ENCODE measurements at regions not wholly inside any gene's neighbourhood (a gene's known extent, or its start where the extent isn't known, plus 50 kb on each side); places are given as distances from the start of the nearest gene placed in this dataset.

DNA sequence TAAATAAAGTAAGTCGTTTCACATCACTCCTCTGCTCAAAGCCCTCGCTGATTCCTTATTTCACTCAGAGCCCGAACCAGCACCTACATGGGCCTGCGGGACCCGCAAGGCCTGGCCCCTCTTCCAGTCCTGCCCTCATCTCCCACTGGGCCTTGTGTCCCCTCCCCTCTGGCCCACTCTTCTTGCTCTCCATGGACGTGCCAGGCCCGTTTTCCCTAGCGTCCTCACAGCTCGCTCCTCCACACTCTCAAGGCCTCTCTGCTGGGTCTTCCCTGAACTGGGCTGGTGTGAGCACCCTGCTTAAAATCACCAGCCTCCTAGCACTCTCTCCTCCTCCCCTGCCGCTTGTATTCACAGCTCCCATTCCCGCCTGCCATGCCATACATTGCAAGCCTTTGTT lies 237.9 kb downstream of the FOXD2 start (continued):
- TF ChIP-seq, protein P1, sequence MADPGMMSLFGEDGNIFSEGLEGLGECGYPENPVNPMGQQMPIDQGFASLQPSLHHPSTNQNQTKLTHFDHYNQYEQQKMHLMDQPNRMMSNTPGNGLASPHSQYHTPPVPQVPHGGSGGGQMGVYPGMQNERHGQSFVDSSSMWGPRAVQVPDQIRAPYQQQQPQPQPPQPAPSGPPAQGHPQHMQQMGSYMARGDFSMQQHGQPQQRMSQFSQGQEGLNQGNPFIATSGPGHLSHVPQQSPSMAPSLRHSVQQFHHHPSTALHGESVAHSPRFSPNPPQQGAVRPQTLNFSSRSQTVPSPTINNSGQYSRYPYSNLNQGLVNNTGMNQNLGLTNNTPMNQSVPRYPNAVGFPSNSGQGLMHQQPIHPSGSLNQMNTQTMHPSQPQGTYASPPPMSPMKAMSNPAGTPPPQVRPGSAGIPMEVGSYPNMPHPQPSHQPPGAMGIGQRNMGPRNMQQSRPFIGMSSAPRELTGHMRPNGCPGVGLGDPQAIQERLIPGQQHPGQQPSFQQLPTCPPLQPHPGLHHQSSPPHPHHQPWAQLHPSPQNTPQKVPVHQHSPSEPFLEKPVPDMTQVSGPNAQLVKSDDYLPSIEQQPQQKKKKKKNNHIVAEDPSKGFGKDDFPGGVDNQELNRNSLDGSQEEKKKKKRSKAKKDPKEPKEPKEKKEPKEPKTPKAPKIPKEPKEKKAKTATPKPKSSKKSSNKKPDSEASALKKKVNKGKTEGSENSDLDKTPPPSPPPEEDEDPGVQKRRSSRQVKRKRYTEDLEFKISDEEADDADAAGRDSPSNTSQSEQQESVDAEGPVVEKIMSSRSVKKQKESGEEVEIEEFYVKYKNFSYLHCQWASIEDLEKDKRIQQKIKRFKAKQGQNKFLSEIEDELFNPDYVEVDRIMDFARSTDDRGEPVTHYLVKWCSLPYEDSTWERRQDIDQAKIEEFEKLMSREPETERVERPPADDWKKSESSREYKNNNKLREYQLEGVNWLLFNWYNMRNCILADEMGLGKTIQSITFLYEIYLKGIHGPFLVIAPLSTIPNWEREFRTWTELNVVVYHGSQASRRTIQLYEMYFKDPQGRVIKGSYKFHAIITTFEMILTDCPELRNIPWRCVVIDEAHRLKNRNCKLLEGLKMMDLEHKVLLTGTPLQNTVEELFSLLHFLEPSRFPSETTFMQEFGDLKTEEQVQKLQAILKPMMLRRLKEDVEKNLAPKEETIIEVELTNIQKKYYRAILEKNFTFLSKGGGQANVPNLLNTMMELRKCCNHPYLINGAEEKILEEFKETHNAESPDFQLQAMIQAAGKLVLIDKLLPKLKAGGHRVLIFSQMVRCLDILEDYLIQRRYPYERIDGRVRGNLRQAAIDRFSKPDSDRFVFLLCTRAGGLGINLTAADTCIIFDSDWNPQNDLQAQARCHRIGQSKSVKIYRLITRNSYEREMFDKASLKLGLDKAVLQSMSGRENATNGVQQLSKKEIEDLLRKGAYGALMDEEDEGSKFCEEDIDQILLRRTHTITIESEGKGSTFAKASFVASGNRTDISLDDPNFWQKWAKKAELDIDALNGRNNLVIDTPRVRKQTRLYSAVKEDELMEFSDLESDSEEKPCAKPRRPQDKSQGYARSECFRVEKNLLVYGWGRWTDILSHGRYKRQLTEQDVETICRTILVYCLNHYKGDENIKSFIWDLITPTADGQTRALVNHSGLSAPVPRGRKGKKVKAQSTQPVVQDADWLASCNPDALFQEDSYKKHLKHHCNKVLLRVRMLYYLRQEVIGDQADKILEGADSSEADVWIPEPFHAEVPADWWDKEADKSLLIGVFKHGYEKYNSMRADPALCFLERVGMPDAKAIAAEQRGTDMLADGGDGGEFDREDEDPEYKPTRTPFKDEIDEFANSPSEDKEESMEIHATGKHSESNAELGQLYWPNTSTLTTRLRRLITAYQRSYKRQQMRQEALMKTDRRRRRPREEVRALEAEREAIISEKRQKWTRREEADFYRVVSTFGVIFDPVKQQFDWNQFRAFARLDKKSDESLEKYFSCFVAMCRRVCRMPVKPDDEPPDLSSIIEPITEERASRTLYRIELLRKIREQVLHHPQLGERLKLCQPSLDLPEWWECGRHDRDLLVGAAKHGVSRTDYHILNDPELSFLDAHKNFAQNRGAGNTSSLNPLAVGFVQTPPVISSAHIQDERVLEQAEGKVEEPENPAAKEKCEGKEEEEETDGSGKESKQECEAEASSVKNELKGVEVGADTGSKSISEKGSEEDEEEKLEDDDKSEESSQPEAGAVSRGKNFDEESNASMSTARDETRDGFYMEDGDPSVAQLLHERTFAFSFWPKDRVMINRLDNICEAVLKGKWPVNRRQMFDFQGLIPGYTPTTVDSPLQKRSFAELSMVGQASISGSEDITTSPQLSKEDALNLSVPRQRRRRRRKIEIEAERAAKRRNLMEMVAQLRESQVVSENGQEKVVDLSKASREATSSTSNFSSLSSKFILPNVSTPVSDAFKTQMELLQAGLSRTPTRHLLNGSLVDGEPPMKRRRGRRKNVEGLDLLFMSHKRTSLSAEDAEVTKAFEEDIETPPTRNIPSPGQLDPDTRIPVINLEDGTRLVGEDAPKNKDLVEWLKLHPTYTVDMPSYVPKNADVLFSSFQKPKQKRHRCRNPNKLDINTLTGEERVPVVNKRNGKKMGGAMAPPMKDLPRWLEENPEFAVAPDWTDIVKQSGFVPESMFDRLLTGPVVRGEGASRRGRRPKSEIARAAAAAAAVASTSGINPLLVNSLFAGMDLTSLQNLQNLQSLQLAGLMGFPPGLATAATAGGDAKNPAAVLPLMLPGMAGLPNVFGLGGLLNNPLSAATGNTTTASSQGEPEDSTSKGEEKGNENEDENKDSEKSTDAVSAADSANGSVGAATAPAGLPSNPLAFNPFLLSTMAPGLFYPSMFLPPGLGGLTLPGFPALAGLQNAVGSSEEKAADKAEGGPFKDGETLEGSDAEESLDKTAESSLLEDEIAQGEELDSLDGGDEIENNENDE (IDR thresholded peaks at IDR 0.05; ENCODE audit: insufficient replicate concordance, low read length), result no peak
- no peak for TF ChIP-seq PHF8 (conservative IDR thresholded peaks at IDR 0.05; ENCODE audit: low read depth, low read length)
- no peak for TF ChIP-seq CREB1 (IDR thresholded peaks at IDR 0.05)
- TF ChIP-seq GTF2F1 (IDR thresholded peaks at IDR 0.05; ENCODE audit: borderline replicate concordance, low read depth, low read length), result no peak
- no peak for TF ChIP-seq CHD1 (IDR thresholded peaks at IDR 0.05; ENCODE audit: low read depth, low read length)
- no peak for TF ChIP-seq KDM4A (IDR thresholded peaks at IDR 0.05; ENCODE audit: low read depth, low read length, severe bottlenecking)
- no peak for TF ChIP-seq CEBPB (IDR thresholded peaks at IDR 0.05; ENCODE audit: low read depth, low read length)
- no peak for TF ChIP-seq CHD2 (IDR thresholded peaks at IDR 0.05; ENCODE audit: low read length)
- TF ChIP-seq HDAC6 (IDR thresholded peaks at IDR 0.05; ENCODE audit: low read depth, low read length), result no peak
- TF ChIP-seq JUN (IDR thresholded peaks at IDR 0.05; ENCODE audit: low read depth, low read length), result no peak
- no peak for TF ChIP-seq SUZ12 (IDR thresholded peaks at IDR 0.05; ENCODE audit: low read length)
- no peak for TF ChIP-seq TAF1 (IDR thresholded peaks at IDR 0.05; ENCODE audit: low read depth, low read length)
- no peak for TF ChIP-seq CTBP2 (IDR thresholded peaks at IDR 0.05; ENCODE audit: borderline replicate concordance, insufficient read depth, insufficient read length, low read length)

Measured in H1 (cell line).